Gastroesophageal sphincter (tissue), 4 donors: ENCODE measurements at regions not wholly inside any gene's neighbourhood (a gene's known extent, or its start where the extent isn't known, plus 50 kb on each side); places are given as distances from the start of the nearest gene placed in this dataset.

ENCODE experiments used
- ATAC-seq: fragments of 150-250 bp; one replicate; pipeline ENCODE4 v1.9.1; 2016; ENCODE audit warnings: mild to moderate bottlenecking, moderate library complexity
- H3K27ac ChIP-seq, 4 donors: fragments of 200-600 bp; sonication (generic) in 3 of 4; 1 replicate in 3 of 4; 2 replicates in 1 of 4; pipeline ENCODE4 v1.5.1; 2016 to 2019
- H3K27me3 ChIP-seq: fragments of 200-600 bp; sonication (generic); one replicate; pipeline ENCODE4 v1.5.1; 2019
- H3K36me3 ChIP-seq, 2 donors: fragments of 200-600 bp; sonication (generic); one replicate each; pipeline ENCODE4 v1.5.1; 2019; ENCODE audit warnings: control low read depth in 1 of 2
- H3K4me1 ChIP-seq, 3 donors: fragments of 200-600 bp; sonication (generic); 1 replicate in 2 of 3; 2 replicates in 1 of 3; pipeline ENCODE4 v1.5.1; 2016 to 2019; ENCODE audit warnings: control low read depth in 2 of 3
- H3K4me3 ChIP-seq, 2 donors: fragments of 200-600 bp; sonication (generic); one replicate each; pipeline ENCODE4 v1.5.1; 2019; ENCODE audit warnings: mild to moderate bottlenecking in 1 of 2, moderate library complexity in 1 of 2
- H3K9me3 ChIP-seq, 3 donors: fragments of 200-600 bp; sonication (generic); one replicate each; pipeline ENCODE4 v1.5.1; 2017 to 2019; ENCODE audit warnings: control low read depth in 2 of 3
- EP300 ChIP-seq: sonication (generic); formaldehyde crosslinking; IDR thresholded peaks from one replicate; pipeline ENCODE4 v1.6.1; 2017; ENCODE audit warnings: antibody characterized with exemption, mild to moderate bottlenecking
- POLR2A ChIP-seq, 2 donors: fragments of 450-650 bp; IDR thresholded peaks; one replicate each; pipeline ENCODE4 v1.6.1; 2017; ENCODE audit warnings: antibody characterized with exemption in 2 of 2, mild to moderate bottlenecking in 2 of 2, moderate library complexity in 1 of 2
- POLR2AphosphoS5 ChIP-seq: sonication (generic); formaldehyde crosslinking; IDR thresholded peaks from one replicate; pipeline ENCODE4 v1.6.1; 2017; ENCODE audit warnings: antibody characterized with exemption
- WGBS, 2 donors: methylation state at CpG; one replicate each; pipeline ENCODE4 v1.1.5; 2018; ENCODE audit warnings: low coverage in 1 of 2; 5-methylcytosine and 5-hydroxymethylcytosine counted together
- TF ChIP-seq, protein P1 (sequence below), 4 experiments: fragments of 200-600 bp in 2 of 4; fragments of 450-650 bp in 2 of 4; sonication (generic) in 1 of 4; IDR thresholded peaks; one replicate each; pipeline ENCODE4 v1.5.1; 2017 to 2019; ENCODE audit warnings: antibody characterized with exemption in 4 of 4, mild to moderate bottlenecking in 2 of 4, moderate library complexity in 2 of 4

DNA sequence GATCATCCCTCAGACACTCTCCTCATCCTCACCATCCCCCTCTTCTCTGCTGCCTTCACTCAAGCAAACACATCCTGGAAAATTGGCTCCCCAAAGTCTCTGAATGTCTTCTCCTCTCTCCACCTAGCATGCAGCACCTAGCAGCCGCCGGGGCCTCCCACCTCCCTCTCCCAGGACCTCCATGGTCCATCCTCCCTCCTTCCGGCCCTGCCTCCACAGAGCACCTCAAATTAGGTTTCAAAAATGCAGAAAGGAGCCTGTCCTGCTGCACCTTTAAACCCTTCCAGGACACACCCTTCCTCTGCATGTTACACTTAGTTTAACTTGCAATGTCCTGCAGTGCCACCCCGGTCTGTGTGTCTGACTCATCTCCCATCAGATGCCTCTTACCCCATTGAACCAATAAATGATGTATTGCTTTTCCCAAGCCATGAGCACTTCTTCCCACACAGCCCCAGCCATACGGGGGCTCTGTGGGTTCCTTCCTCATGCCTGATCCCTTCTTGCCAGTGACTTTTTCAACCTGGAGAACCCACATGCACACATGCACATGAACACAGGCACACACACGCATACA is 582.5 kb upstream of the MGMT start:
- H3K36me3 ChIP-seq: no peaks in the 10 kb centered on the region
- no peak overlapping the region for H3K4me3 ChIP-seq
- no peaks in the 10 kb centered on the region for H3K4me1 ChIP-seq
- H3K27ac ChIP-seq: no peak overlapping the region
- TF ChIP-seq POLR2AphosphoS5 (no peak), POLR2A (IDR thresholded peaks at IDR 0.05) (no peak), EP300 (no peak)
- TF ChIP-seq, protein P1, sequence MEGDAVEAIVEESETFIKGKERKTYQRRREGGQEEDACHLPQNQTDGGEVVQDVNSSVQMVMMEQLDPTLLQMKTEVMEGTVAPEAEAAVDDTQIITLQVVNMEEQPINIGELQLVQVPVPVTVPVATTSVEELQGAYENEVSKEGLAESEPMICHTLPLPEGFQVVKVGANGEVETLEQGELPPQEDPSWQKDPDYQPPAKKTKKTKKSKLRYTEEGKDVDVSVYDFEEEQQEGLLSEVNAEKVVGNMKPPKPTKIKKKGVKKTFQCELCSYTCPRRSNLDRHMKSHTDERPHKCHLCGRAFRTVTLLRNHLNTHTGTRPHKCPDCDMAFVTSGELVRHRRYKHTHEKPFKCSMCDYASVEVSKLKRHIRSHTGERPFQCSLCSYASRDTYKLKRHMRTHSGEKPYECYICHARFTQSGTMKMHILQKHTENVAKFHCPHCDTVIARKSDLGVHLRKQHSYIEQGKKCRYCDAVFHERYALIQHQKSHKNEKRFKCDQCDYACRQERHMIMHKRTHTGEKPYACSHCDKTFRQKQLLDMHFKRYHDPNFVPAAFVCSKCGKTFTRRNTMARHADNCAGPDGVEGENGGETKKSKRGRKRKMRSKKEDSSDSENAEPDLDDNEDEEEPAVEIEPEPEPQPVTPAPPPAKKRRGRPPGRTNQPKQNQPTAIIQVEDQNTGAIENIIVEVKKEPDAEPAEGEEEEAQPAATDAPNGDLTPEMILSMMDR (IDR thresholded peaks at IDR 0.05): no peak
- H3K9me3 ChIP-seq: peaks cover 0 to 9% (median 0%) of the 10 kb centered on the region in 3 donors
- ATAC-seq: no peak
- no peaks in the 10 kb centered on the region for H3K27me3 ChIP-seq
- 72 to 92% methylated on average over 3 to 4 of the region's 6 CpGs for WGBS, 2 donors

DNA sequence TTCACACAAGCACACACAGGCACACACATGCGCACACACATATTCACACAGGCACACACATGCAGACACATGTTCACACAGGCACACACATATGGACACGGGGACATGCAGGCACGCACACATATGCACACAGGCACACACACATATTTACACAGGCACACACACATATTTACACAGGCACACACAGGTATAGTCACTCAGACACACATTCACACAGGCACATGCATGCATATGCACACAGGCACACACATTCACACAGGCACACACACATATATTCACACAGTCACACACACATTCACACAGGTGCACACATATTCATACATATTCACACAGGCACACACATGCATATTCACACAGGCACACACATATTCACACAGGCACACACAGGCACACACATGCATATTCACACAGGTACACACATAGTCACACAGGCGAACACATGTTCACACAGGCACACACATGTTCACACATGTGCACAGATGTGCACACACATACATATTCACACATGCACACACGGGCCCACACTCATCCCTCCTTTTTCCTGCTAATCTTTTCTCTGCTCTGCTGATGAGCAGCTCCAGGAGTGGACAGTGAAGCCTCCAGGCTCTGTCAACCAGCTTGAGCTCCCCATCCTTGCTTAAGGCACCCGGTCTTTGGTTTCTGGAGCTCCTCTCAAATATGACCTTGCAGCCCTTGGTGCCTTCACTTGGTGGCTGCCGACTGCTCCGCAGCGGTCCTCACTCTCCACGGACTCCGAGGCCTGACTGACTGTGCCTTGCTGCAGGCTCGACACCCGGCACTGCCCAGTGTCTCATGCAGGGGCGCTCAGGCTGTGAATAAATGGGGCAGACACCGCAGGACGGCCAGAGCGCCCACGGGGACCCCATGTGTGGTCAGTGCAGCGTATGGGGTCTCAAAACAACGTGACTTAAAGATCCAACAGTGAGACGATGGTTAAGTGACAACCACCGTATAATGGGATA is 581.2 kb upstream of the MGMT start:
- Histone ChIP-seq H3K27ac (no peak overlapping the region), H3K27me3 (no peaks in the 10 kb centered on the region), H3K36me3 (no peaks in the 10 kb centered on the region), H3K4me1 (no peaks in the 10 kb centered on the region), H3K9me3 (peaks cover 0 to 9% (median 0%) of the 10 kb centered on the region in 3 donors), H3K4me3 (no peak overlapping the region)
- no peak for TF ChIP-seq EP300
- TF ChIP-seq POLR2AphosphoS5: no peak
- TF ChIP-seq, protein P1 (IDR thresholded peaks at IDR 0.05): no peak
- TF ChIP-seq POLR2A (IDR thresholded peaks at IDR 0.05): no peak
- WGBS, 2 donors: 93 to 98% methylated on average over 5 to 12 of the region's 22 CpGs
- no peak for ATAC-seq

DNA sequence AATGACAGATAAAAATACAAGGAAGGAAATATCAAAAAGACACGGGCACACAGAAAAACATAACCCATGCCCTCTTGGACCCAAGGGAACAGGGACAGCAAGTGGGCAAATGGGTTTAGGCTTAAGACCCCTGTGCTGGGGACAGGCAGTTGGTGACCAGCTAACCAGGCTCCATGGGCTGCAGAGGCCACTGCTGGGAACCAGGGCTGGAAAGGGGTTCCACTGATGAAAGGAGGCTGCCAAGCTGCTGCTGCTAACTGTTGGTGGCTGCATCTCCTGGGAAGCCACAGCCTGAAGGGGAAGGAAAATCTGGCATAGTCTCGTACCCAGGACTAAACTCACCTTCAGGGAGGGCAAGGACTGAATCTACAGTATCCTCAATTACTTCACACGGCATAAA is 579.2 kb upstream of the MGMT start:
- Histone ChIP-seq H3K27ac (no peak overlapping the region), H3K36me3 (no peaks in the 10 kb centered on the region), H3K27me3 (no peaks in the 10 kb centered on the region), H3K4me3 (no peak overlapping the region), H3K9me3 (peaks cover 0 to 9% (median 0%) of the 10 kb centered on the region in 3 donors), H3K4me1 (no peaks in the 10 kb centered on the region)
- 81 to 83% methylated on average over 3 of the region's 3 CpGs for whole genome bisulfite sequencing, 2 donors
- ATAC-seq: no peak
- TF ChIP-seq, protein P1 (IDR thresholded peaks at IDR 0.05): no peak
- TF ChIP-seq EP300 (no peak), POLR2A (IDR thresholded peaks at IDR 0.05) (no peak), POLR2AphosphoS5 (no peak)

DNA sequence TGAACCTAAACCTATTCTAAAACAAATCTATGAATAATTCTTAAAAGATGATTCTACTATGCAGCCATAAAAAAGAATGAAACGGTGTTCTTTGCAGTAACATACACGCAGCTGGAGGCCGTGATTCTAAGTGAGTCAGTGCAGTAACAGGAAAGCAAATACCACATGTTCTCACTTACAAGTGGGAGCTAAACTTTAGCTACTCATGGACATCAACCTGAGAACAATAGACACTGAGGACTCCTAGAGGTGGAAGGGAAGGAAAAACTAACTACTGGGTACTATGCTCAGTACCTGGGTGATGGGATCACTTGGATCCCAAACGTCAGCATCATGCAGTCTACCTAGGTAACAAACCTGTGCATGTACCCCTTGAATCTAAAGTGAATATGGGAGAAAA is 575.0 kb upstream of the MGMT start:
- Histone ChIP-seq H3K9me3 (peaks cover 0 to 9% (median 0%) of the 10 kb centered on the region in 3 donors), H3K36me3 (no peaks in the 10 kb centered on the region), H3K4me1 (peaks cover 0 to 3% (median 0%) of the 10 kb centered on the region in 3 donors), H3K27ac (no peak overlapping the region), H3K27me3 (no peaks in the 10 kb centered on the region), H3K4me3 (no peak overlapping the region)
- no peak for ATAC-seq
- 84 to 87% methylated on average over 3 to 4 of the region's 4 CpGs for WGBS, 2 donors
- TF ChIP-seq, protein P1 (IDR thresholded peaks at IDR 0.05): no peak
- no peak for TF ChIP-seq POLR2AphosphoS5
- no peak for TF ChIP-seq POLR2A (IDR thresholded peaks at IDR 0.05)
- no peak for TF ChIP-seq EP300
